HG02623 (cell line): ENCODE measurements at regions not wholly inside any gene's neighbourhood (a gene's known extent, or its start where the extent isn't known, plus 50 kb on each side); places are given as distances from the start of the nearest gene placed in this dataset.

Experiments used
- ATAC-seq: cut with Tn5 transposase; IDR thresholded peaks from one replicate; pipeline ENCODE4 v1.9.1; 2021; ENCODE audit warnings: moderate library complexity; ENCODE audit not compliant: unreplicated experiment

DNA sequence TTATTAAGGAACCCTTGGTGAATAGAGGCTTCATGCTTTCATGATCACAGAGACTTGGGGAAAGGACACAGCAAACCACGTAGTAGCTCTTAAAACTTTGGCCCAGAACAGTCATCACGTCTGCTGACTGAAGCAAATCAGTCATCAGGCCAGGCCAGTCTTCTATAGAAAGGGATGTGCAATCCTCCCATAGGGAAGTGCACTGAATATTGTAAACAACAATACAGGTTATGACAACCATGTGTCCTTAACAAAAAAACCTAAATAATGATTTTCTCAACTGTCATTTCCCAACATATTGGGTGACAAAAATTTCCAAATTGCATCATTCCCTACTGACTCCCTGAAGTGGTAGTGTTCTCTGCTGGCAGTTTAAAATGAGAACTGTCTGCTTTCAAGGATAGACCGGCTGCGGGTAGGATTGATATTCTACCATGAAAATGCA lies 388.2 kb upstream of the CITED2 start:
- no peak for ATAC-seq

DNA sequence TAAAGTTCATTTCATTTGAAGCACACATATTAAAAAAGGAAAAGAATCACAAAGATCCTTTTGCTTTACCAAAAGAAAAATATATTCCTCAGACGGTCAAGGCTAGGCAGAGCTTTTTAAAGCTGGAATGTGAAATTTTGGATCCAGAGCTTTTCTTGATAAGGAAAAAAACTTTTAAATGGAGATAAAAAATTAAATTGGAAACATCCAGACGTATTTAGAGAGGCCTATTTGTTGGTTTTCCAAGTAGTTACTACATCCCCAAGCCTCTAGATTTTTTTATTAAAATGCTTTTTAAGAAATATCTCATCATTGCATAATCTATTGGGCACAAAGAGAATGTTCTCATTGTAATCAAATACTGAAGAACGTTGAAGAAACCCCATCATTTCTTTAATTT lies 385.7 kb upstream of the CITED2 start:
- ATAC-seq: no peak

DNA sequence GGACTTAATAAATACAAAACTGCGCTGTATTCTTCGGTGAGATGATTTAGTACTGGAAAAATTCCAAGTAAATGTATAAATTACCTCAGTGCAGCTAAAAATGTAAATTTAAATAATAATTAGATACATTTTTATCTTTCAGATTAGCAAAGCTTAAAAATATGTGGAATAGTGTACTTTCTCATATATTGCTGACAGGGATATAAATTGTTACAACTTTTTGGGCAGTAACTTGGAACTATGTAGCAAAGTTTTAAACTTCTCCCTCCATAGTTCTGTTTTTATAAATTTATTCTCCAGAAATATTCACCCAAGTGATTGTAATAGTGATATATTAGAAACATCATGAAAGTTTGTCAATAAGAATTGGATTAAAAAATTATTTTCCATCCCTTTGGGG lies 384.6 kb upstream of the CITED2 start:
- ATAC-seq: no peak

DNA sequence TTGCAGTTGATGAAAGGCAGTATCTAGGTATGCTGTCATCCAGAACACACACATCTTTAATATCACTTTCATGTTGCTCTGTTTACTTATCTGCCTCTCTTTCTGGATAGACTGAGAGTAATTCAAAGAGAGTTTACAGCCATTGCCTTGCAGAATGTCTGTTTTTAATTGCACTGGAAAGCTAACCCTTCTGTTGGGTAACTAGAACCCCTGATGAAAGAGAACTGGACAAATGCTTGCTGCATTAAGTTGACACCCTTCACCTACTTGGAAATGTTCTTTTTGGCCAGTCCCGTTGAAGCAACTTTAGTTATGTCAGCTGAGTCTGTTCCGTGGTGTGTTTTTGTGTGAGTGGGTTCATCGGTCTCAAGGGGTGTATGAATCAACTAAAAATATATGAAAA lies 383.8 kb upstream of the CITED2 start:
- ATAC-seq: no peak

DNA sequence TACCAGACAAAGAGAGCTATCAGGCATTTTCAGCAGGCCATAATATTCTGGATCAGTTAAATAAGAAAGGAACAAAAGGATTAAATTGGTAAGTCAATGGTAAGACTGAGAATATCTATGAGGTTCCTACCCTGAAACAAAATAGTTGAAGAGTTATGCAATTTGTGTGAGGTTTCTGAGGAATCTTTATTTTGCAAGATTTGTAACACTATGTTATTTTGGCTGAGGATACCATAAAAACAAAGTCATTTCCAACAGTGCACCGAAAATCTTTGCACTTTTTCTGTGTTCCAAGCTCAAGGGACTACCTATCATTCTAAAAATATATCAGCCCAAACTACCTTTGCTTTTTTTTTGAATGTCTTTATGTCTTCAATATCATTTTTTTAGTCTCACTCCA lies 383.3 kb upstream of the CITED2 start:
- no peak for ATAC-seq

DNA sequence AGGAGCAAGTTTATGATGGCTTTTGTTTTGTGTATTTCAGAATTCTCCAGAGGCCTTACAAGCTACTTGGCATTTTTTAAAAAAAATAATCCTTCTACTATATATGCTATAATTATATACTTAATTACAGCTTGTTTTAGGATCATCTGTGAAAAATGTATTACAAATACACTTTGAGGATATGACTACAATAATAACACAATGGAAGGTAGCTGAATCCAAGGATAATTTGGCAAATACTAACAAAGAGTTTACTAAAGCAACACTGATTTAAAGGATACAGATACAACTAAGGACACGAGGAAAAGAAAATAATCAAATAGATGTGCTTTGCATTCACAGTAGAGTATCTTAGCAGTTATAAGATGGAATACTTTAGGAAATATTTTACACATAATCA lies 381.9 kb upstream of the CITED2 start:
- ATAC-seq: no peak

DNA sequence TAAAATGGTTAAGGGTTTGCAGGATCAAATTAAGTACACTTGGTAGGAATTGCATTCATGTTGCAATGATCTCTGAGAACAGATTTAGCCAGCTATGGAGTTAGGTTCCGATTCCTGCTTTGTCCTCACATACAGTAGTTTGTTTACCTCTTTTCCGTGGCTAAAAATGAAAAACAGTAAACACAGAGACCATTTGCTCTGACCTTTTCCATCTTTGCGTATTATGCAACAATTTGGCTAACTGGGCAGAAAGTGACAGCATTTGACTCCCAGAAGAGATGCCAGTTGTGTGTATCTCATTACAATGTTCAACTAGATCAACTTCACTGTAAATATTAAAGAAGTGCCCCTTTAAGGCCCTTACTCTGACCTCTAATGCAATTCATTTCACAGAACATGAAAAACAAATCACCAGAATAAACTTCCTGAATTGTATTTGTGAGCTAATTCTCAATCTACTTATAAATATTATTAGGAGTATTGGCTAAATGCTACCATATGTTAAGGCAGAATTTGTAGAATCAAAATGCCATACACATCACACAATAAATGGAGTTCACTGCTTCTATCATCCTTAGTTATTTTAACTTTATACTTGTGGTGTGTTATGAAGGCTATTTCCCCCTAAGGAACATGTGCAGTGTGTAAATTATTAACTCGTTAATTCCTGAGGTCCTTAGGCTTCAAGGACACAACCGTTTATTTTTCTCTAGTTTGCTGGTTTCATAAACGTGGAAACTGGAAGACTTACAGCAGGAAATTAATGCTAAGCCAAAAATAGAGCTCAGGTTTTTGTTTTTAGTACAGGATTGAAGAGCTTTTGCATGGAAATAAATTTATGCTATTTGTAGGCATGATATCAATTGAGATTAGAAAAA lies 380.7 kb upstream of the CITED2 start:
- no peak for ATAC-seq

DNA sequence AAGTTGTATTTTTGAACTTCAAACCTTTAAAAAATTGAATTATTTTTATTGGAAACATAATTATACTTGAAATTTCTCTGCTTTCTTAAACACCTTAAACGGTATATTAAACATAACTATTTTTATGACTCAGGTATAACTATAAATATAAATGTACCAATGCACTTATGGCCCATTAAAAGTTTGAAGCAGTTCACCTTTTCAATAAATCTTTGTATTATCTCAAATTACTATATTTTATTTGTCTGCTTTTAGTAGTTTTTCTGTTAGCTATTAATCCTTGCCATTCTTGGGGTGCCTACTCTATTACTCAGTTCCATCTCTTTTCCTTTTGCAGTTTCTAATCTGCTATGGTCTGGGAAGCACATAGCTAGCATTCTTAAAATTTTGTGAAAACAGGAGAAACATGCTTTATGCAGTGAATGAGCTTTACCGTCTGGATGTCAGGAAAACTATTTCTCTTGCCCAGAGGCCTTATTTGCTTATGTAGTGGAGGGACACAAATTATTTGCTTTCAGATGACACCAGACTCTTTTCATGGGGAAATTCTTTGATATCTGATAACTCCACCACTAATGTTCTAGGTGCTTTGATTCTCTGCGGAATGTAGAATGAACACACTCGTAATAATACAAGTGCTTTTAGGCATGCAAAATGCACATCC lies 378.9 kb upstream of the CITED2 start:
- no peak for ATAC-seq

DNA sequence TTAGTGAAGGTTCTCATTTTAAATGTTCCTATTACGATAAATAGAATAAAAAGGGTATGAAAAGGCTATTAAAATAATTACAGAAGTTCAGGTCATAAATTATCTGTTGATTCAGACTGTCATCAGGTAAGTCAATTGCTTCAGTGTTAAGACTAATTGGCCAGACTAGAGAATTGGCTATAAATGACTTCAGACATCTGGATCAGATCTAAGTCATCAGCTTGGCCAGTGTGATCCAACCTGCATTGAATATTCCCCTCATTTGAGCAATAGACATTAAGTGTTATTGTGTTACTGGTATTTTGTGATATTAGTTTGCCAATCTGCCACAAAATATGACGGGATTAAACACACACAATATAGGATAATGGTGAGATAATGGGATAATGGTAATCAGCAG lies 377.6 kb upstream of the CITED2 start:
- no peak for ATAC-seq

DNA sequence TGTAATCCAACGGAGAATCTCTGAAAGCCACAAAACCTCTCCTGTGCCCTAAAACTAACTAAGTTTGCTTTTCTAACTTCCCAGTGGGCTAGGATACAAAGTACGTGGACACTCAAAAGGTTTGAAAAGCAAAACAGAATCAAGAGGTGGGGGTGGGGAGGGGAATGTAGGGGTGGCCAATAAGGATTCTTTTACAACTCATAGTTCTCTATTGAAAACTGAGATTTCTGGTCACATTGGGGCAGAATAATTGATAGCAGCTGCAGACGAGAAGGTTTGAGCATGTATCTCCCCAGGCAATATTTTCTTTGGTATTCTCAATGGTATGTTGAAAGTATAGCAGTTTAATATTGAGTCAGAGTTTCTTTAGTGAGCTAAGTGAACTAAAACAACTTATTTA lies 376.7 kb upstream of the CITED2 start:
- no peak for ATAC-seq

DNA sequence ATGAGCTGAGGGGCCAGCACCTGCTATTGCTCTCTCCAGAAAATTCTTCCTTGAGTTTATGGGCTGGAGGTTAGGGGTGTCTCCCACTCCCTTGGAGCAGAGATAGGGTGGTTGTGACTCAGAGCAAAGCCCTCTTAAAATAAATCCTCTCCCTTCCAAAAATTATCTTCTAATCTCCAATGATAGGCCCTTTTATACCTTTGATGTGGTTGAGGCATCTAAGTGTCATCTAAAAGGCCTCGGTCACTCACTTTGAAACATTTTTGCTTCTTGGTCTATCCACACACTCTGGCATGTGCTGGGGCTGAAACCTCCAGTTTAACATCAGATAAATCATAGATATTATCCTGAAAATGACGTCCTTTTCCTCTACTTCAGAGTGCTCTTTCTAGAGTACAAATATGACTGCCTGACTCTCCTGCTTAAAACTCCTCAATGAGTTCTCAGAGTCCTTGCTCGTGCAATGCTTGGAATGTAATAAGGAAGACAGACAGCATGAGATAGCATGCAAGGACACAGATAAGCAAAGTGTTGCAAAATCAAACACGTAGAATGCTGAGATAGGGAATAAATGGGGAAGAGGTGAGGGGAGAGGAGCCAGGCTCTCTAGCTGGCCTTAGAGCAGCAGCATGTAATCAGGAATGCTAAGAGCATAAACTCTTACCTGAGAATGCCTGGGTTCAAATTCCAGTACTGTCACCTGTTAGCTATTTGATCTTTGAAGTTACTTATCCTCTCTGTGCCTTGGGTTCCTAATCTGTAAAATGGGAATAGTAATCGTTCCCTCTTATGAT lies 374.1 kb upstream of the CITED2 start:
- no peak for ATAC-seq

DNA sequence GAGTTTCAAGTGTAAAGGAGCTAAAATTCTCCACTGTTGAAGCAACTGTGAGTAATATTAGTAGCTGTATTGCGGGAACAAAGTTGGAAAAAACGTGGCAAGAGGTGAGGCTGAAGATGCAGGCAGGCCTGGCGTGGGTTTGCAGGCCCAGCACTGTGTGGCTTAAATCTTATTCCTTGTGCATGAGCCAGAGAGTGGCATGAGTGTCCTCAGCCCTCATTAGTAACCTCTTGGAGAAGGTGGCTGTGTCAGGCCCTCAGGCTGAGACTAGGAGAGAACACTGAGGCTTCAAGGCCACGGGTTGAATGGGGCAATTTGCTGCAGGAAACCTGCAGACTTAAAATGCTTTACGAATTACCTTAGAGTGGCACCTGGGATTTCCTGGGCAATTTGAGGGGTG lies 372.7 kb upstream of the CITED2 start:
- ATAC-seq: no peak

DNA sequence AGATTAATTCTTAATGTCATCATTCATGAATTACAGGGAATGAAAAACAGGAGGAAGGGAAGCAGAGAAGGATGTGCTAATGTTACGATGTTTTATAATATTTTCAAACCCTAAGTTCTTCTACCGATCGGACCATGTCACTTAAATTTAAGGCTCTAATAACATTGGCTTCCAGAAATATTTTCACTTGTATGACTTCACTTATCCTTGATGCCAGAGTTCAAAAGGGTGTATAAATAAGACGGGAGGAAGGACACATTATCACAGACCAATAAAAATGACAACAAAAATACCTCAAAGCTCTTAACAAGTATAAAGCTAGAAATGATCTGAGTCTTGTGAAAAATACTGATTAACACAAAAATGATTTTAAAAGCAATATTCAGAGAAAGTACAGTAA lies 370.4 kb upstream of the CITED2 start:
- no peak for ATAC-seq

DNA sequence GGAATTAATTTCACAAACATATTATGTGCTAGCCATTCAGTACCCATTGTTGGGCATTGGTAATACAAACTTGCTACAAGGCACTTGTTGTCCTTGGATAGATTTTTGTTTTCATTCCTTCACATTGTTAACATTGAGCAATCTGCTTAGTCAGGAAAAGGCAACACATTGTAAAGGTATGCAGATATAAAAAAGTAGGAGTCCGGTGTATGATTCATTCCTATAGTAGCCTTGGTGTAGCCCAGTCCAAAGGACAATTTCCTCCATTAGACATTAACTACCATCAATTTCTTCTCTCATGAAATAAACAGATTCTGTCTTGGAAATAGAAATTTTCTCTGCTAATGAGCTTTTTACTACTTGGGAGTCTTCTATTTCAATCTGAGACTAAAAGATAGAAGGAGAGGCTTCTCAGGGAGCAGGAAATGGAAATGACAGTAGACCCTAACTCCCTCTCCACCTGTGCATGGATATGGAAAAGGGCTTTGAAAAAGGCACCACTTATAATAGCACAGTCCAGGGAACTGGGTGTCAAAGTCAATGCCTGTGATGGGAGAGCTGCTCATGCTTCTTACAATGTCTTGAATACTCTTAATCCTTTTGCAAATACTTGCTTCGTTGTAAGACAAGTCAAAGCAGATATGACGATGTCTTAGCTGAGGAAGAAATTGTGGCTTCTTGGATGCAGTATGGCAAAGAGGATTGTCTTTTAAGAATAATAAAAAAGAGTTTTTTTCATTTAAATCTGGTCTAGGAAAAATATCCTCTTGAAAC lies 369.4 kb upstream of the CITED2 start:
- no peak for ATAC-seq

DNA sequence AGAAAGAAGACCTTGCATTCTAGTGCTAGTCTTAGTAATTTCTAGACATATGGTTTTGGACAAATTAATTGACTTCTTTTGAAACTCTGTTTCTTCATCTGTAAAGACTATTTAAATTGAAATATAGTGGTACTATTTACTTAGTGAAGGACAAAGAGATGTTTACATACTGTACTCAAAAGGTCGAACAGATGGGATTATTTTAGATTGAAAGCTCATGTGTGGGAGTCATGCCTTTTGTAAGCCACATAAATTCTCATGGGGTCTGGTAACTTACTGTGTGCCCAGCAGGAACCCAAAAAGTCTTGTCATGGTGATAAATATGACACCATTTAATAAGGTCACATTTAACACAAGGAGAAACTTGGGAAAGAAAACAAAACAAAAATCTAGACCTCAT lies 368.2 kb upstream of the CITED2 start:
- no peak for ATAC-seq

DNA sequence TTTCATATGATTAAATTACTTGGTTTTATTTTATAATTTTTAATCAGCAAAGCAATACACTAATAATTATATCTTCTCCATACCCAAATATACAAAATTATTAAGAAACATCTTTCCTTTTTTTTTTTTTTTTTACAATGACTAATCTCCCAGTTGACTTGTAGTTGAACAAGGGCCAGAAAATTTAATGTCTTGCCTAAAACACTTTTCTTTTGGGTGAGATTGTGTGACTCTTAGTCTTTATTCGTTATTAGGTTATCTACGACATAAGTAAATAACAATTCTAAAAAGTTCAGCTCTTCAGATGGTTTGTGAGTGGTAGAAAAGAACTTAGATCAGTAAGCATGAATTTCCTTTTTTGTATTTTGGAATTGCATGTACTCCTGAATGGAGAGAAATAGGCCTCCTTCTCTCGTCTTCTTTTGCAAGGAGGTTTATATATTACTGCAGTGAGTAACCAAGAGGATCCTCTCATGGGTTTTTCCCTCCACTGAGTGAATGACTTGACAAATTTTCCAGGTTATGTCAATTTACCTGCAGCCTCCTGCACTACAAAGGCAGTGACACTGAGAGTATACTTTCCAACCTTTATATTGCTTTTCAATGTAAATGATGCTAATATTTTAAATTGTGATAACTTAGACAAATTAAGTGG lies 364.5 kb upstream of the CITED2 start:
- ATAC-seq: no peak

DNA sequence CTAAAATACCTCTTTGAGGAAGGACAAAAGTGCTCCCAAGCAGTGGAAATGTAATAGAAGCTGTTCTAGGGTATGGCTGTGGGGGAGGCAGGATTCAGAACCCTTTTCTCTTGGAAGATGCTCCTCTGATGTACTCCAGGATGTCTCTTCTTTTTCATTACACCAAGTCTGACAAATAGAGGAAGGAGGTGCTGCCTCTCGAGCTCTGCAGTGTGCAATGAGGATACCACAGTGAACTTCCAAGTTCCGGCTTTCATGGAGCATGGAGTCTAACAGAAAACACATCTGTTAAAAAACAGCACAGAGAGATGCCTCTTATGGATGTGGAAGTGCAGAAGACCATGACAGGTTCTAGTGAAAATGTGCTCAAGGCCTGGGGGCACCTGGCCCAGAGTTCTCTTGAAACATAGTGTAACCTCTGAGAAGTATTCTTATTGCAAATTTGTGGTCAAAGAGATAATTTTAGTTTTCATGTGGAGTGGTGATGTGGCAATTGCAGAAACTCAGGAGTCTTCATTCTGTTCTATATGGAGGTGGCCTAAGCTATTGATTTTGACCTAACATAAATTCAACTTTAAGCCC lies 362.0 kb upstream of the CITED2 start:
- peak; percentile 76 for ATAC-seq

DNA sequence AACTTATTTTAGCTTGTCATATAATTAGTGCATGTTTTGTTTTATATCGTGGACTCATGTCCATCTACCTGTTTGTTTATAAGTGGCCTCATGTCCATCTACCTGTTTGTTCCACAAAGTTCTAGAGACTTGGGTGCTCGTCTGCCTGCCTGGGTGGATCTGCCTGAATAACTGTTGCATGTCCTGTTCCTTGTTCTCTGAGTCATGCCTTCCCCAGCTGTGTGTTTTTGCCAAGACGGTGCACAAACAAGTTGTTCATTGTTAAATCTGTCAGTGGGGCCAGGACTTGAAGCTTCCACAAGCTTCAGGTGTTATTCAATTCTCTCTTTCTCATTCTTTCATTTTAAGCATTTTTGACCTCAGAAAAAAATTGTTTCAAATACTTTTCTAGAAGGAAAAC lies 358.0 kb upstream of the CITED2 start:
- no peak for ATAC-seq

DNA sequence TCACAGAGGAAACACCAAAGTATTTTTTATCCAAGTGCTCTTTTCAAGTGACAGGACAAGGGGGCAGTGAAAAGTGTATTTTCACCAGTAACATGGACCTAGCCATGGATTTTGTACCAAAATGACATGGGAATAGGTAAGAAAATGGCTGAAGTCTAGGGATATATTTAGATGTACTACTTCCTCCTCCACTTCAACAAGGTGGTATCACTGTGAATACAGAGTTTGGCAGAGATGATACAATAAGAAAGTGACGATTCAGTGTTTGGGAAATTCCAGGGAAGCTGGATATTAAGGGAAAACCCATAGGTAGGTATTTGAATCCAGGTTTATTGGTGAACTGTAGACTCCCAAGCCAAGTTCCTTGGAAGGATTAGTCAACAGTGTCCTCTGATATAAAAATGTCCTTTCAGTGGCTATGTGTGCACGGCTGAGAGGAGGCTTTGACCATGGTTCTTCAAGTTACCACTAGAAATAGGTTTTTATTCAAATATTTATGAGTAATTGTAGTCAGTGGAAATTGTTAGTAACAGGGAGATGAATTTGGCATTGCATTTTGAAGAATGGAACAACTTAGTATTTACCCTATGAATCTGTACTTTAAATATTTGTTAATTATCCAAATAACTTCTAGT lies 356.0 kb upstream of the CITED2 start:
- ATAC-seq: no peak
